ENCODE measurements at regions not wholly inside any gene's neighbourhood (a gene's known extent, or its start where the extent isn't known, plus 50 kb on each side); places are given as distances from the start of the nearest gene placed in this dataset.

DNA sequence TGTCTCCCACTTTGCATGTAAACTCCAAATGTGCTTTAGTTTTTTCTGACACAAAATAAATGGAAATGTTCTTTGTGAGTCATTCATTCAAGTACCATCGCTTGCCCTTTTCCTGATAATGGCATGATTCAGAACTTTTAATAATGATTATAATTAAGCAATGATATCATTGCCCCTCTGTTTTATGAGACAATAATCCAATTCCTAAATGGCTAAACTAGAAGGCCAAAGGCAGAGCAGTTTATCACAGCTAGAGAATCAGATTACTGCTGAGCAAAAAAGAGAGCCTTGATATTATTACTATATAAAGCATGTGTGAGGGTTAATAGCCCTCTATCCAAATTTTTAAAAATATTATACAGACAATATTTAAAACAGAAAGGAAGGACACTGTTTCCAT lies 484.2 kb upstream of the PTPRD start:
- intact Hi-C loops (cut with micrococcal nuclease; ENCODE audit: unreplicated experiment) = no loop called here
- H3K4me3 ChIP-seq (ENCODE audit: low read depth, low read length, poor library complexity, severe bottlenecking) = no peak overlapping the region
- H4K20me1 ChIP-seq (ENCODE audit: insufficient read depth, low read length) = no peaks in the 10 kb centered on the region
- DNase-seq (ENCODE audit: low spot score) = no peak
- CTCF ChIA-PET (ENCODE audit: unreplicated experiment) = no interaction called here
- H3K79me2 ChIP-seq (ENCODE audit: insufficient read depth, low read depth, low read length) = no peaks in the 10 kb centered on the region
- TF ChIP-seq EZH2phosphoT487 (IDR thresholded peaks at IDR 0.05; ENCODE audit: borderline replicate concordance, low read depth, low read length) = no peak
- TF ChIP-seq, protein P1, sequence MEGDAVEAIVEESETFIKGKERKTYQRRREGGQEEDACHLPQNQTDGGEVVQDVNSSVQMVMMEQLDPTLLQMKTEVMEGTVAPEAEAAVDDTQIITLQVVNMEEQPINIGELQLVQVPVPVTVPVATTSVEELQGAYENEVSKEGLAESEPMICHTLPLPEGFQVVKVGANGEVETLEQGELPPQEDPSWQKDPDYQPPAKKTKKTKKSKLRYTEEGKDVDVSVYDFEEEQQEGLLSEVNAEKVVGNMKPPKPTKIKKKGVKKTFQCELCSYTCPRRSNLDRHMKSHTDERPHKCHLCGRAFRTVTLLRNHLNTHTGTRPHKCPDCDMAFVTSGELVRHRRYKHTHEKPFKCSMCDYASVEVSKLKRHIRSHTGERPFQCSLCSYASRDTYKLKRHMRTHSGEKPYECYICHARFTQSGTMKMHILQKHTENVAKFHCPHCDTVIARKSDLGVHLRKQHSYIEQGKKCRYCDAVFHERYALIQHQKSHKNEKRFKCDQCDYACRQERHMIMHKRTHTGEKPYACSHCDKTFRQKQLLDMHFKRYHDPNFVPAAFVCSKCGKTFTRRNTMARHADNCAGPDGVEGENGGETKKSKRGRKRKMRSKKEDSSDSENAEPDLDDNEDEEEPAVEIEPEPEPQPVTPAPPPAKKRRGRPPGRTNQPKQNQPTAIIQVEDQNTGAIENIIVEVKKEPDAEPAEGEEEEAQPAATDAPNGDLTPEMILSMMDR (conservative IDR thresholded peaks at IDR 0.05; ENCODE audit: low read length) = no peak
- H3K9me2 ChIP-seq (ENCODE audit: insufficient read depth, low read length) = no peaks in the 10 kb centered on the region
- no peaks in the 10 kb centered on the region for H3K4me1 ChIP-seq (ENCODE audit: insufficient read depth, low read length, poor library complexity, severe bottlenecking)
- POLR2A ChIA-PET = no interaction called here
- no peak overlapping the region for H3K4me2 ChIP-seq (ENCODE audit: low read length)
- H3K9me3 ChIP-seq (ENCODE audit: low read length) = no peaks in the 10 kb centered on the region
- no peak overlapping the region for H2AFZ ChIP-seq (ENCODE audit: low read length)
- H3K27ac ChIP-seq (ENCODE audit: low read depth, low read length, poor library complexity, severe bottlenecking) = no peak overlapping the region
- no TSS peak for BruUV-seq (replicated peaks)
- no peaks in the 10 kb centered on the region for H3K36me3 ChIP-seq (ENCODE audit: insufficient read depth, low read length)

DNA sequence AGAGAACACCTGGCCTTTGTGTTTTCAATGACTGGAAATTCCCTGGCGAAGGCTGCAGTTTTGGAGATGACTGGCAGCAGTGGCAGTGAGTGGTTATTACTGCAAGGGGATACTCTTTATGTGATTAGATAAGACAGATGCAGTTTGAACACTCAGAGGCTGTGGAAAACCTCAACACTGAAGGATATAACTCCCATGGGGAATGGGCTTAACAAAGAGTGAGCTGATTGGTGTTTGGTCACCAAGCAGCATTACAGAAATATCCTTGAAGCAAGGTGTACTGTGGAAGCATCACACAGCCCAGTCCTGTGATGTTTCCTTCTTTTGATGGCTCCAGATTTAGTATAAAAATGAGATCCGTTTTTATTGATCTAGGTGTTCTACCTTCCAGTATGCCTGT lies 490.7 kb upstream of the PTPRD start:
- Histone ChIP-seq H3K4me3 (ENCODE audit: low read depth, low read length, poor library complexity, severe bottlenecking) (no peak overlapping the region), H3K9me2 (ENCODE audit: insufficient read depth, low read length) (no peaks in the 10 kb centered on the region), H3K36me3 (ENCODE audit: insufficient read depth, low read length) (no peaks in the 10 kb centered on the region), H2AFZ (ENCODE audit: low read length) (no peak overlapping the region), H3K4me1 (ENCODE audit: insufficient read depth, low read length, poor library complexity, severe bottlenecking) (no peaks in the 10 kb centered on the region), H4K20me1 (ENCODE audit: insufficient read depth, low read length) (no peaks in the 10 kb centered on the region), H3K27ac (ENCODE audit: low read depth, low read length, poor library complexity, severe bottlenecking) (no peak overlapping the region), H3K9me3 (ENCODE audit: low read length) (no peaks in the 10 kb centered on the region), H3K79me2 (ENCODE audit: insufficient read depth, low read depth, low read length) (no peaks in the 10 kb centered on the region), H3K4me2 (ENCODE audit: low read length) (no peak overlapping the region)
- BruUV-seq (replicated peaks) = no TSS peak
- intact Hi-C loops (cut with micrococcal nuclease; ENCODE audit: unreplicated experiment) = no loop called here
- DNase-seq (ENCODE audit: low spot score) = no peak
- TF ChIP-seq EZH2phosphoT487 (IDR thresholded peaks at IDR 0.05; ENCODE audit: borderline replicate concordance, low read depth, low read length) = no peak
- TF ChIP-seq, protein P1 (conservative IDR thresholded peaks at IDR 0.05; ENCODE audit: low read length) = no peak
- CTCF ChIA-PET (ENCODE audit: unreplicated experiment) = no interaction called here
- POLR2A ChIA-PET = no interaction called here

DNA sequence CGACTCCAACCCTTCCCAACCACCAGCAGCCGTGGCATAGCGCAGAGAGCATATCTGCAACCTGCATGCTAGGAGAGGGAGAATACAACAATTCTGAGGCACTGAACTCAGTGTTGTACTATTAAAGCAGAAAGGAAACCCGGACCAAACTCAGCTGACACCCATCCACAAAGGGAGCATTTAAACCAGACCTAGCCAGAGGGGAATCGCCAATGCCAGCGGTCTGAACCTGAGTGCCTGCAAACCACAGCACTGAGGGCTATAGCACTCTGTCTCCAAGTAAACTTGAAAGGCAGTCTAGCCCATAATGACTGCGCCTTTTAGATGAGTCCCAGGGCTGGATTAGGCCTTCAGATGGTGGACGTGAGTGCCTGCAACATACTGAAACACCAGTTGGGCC lies 494.4 kb upstream of the PTPRD start:
- Histone ChIP-seq H3K4me2 (ENCODE audit: low read length) (no peak overlapping the region), H3K36me3 (ENCODE audit: insufficient read depth, low read length) (no peaks in the 10 kb centered on the region), H3K9me3 (ENCODE audit: low read length) (no peaks in the 10 kb centered on the region), H3K4me1 (ENCODE audit: insufficient read depth, low read length, poor library complexity, severe bottlenecking) (no peaks in the 10 kb centered on the region), H2AFZ (ENCODE audit: low read length) (no peak overlapping the region), H3K4me3 (ENCODE audit: low read depth, low read length, poor library complexity, severe bottlenecking) (no peak overlapping the region), H3K79me2 (ENCODE audit: insufficient read depth, low read depth, low read length) (no peaks in the 10 kb centered on the region), H3K27ac (ENCODE audit: low read depth, low read length, poor library complexity, severe bottlenecking) (no peak overlapping the region), H4K20me1 (ENCODE audit: insufficient read depth, low read length) (no peaks in the 10 kb centered on the region), H3K9me2 (ENCODE audit: insufficient read depth, low read length) (no peaks in the 10 kb centered on the region)
- DNase-seq (ENCODE audit: low spot score) = no peak
- ChIA-PET CTCF (ENCODE audit: unreplicated experiment) (no interaction called here), POLR2A (no interaction called here)
- no peak for TF ChIP-seq EZH2phosphoT487 (IDR thresholded peaks at IDR 0.05; ENCODE audit: borderline replicate concordance, low read depth, low read length)
- TF ChIP-seq, protein P1 (conservative IDR thresholded peaks at IDR 0.05; ENCODE audit: low read length) = no peak
- BruUV-seq (replicated peaks) = no TSS peak
- intact Hi-C loops (cut with micrococcal nuclease; ENCODE audit: unreplicated experiment) = no loop called here

Measured in OCI-LY7 (cell line).